SK-N-SH (cell line): ENCODE measurements at regions not wholly inside any gene's neighbourhood (a gene's known extent, or its start where the extent isn't known, plus 50 kb on each side); places are given as distances from the start of the nearest gene placed in this dataset.

Experiments
- CTCF ChIP-seq: fragments of 200-600 bp; sonication (generic); IDR thresholded peaks from 2 replicates; pipeline ENCODE4 v1.6.1; 2017; ENCODE audit warnings: antibody characterized with exemption, mild to moderate bottlenecking, moderate library complexity
- EP300 ChIP-seq, 2 experiments: IDR thresholded peaks; 2 replicates each; pipeline versions ENCODE4 v1.4.0 to v1.6.1; 2012; ENCODE audit warnings: borderline replicate concordance in 1 of 2, low read depth in 1 of 2, low read length in 1 of 2
- GABPA ChIP-seq: IDR thresholded peaks from 2 replicates; pipeline ENCODE4 v1.4.0; 2012; ENCODE audit warnings: low read depth, mild to moderate bottlenecking
- NFIC ChIP-seq: IDR thresholded peaks from 2 replicates; pipeline ENCODE4 v1.4.0; 2012; ENCODE audit warnings: borderline replicate concordance
- SIN3A ChIP-seq: IDR thresholded peaks from 2 replicates; pipeline ENCODE4 v1.6.1; 2012; ENCODE audit warnings: low read depth, mild to moderate bottlenecking, low read length, moderate library complexity, borderline replicate concordance
- TF ChIP-seq, protein P1 (sequence below): IDR thresholded peaks from 2 replicates; pipeline ENCODE4 v1.4.0; 2012; ENCODE audit warnings: low read depth, borderline replicate concordance

DNA sequence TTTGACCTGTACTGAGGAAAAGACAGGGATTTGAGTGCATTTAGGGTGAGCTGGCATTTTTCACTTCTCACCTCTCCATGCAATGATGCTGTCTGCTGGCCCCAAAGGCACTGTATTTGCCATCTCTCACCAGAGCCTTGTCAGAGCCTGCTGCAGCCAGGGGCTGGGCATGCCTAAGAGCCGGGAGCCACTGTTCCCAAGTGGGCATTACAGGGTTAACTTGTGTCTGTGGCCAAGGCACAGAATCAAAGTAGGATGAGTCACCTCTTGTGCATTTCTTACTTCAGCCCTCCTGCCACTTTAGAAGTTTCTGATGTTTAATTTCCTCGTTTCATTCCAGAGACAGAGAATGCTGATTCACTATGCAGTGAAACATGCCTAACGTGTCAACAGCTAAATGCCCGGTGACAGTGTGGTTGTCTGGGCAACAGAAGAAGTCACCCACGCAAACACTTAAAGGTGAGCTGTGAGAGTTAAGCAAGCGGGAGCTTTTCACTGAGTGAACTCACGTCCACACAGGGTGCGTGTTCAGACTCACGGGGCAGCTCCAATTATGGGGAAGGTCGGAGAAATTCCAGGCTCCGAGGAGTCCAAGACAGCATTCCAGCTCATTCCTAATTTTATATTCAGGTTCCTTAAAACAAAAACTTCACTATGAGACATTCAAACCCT, 57.1 kb upstream of the IGFBP3 start:
- TF ChIP-seq SIN3A = peak; percentile 88
- TF ChIP-seq, protein P1, sequence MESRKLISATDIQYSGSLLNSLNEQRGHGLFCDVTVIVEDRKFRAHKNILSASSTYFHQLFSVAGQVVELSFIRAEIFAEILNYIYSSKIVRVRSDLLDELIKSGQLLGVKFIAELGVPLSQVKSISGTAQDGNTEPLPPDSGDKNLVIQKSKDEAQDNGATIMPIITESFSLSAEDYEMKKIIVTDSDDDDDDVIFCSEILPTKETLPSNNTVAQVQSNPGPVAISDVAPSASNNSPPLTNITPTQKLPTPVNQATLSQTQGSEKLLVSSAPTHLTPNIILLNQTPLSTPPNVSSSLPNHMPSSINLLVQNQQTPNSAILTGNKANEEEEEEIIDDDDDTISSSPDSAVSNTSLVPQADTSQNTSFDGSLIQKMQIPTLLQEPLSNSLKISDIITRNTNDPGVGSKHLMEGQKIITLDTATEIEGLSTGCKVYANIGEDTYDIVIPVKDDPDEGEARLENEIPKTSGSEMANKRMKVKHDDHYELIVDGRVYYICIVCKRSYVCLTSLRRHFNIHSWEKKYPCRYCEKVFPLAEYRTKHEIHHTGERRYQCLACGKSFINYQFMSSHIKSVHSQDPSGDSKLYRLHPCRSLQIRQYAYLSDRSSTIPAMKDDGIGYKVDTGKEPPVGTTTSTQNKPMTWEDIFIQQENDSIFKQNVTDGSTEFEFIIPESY = peak; percentile 89
- TF ChIP-seq GABPA = no peak; the same call in 1 of the 2 replicates
- no peak for TF ChIP-seq CTCF
- peak; percentile 97 for TF ChIP-seq NFIC
- TF ChIP-seq EP300 (IDR thresholded peaks at IDR 0.05; ENCODE audit: borderline replicate concordance in 1 of 2, low read depth in 1 of 2, low read length in 1 of 2) = peak; percentile 42 to 97; a peak in 3 of 4 replicates
